ENCODE measurements at regions not wholly inside any gene's neighbourhood (a gene's known extent, or its start where the extent isn't known, plus 50 kb on each side); places are given as distances from the start of the nearest gene placed in this dataset.

DNA sequence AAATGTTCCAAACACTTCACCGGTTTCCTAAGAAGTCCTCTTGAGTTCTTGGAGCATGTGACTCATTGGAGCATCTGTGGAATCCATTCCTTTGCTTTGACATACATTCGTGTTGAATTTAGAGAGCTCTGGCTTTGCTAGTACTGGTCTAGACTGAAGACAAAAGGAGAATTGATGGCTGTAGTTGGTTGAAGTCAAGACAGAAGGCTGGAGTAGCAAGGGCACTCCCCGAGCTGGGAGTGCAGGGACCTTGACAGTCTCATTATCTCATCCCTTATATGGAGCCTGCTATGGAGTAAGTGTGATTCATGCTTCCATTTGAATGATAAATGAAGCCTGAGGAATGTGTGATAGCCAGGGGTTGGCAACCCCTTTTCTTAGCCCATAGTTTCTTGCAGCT, 1249.1 kb downstream of the TYW1 start:
- TF ChIP-seq, protein P1, sequence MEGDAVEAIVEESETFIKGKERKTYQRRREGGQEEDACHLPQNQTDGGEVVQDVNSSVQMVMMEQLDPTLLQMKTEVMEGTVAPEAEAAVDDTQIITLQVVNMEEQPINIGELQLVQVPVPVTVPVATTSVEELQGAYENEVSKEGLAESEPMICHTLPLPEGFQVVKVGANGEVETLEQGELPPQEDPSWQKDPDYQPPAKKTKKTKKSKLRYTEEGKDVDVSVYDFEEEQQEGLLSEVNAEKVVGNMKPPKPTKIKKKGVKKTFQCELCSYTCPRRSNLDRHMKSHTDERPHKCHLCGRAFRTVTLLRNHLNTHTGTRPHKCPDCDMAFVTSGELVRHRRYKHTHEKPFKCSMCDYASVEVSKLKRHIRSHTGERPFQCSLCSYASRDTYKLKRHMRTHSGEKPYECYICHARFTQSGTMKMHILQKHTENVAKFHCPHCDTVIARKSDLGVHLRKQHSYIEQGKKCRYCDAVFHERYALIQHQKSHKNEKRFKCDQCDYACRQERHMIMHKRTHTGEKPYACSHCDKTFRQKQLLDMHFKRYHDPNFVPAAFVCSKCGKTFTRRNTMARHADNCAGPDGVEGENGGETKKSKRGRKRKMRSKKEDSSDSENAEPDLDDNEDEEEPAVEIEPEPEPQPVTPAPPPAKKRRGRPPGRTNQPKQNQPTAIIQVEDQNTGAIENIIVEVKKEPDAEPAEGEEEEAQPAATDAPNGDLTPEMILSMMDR (conservative IDR thresholded peaks at IDR 0.05; ENCODE audit: low read depth, low read length), result no peak
- TF ChIP-seq EZH2 (IDR thresholded peaks at IDR 0.05; ENCODE audit: borderline replicate concordance, low read depth, low read length, poor library complexity, severe bottlenecking), result no peak

Measured in A673 (cell line).